HG03280 (cell line): ENCODE measurements at regions not wholly inside any gene's neighbourhood (a gene's known extent, or its start where the extent isn't known, plus 50 kb on each side); places are given as distances from the start of the nearest gene placed in this dataset.
"Not testable (repeated sequence)": the region's sequence is repeated elsewhere in the genome, so short reads cannot be mapped to it uniquely, and the experiment has no call there.

Source experiments
- ATAC-seq: cut with Tn5 transposase; IDR thresholded peaks from one replicate; pipeline ENCODE4 v1.9.1; 2021; ENCODE audit warnings: mild to moderate bottlenecking, moderate library complexity; ENCODE audit not compliant: unreplicated experiment

DNA sequence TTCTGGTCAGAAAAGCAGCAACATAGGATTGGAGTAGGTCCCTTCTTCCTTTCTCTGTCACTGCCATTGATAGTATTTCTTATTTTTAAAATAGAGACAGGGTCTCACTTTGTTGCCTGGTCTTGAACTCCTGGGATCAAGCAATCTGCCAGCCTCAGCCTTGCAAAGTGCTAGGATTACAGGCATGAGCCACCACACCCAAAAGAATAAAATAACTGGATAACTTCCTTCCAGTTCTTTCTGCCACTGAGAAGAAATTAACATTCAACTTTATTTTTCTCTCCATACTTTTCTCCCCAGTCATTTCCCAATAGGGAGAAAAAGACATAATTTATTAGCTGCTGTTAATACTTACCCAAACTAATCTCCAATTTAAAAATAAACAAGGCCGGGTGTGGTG, 91.9 kb upstream of the MED13 start:
- no peak for ATAC-seq

DNA sequence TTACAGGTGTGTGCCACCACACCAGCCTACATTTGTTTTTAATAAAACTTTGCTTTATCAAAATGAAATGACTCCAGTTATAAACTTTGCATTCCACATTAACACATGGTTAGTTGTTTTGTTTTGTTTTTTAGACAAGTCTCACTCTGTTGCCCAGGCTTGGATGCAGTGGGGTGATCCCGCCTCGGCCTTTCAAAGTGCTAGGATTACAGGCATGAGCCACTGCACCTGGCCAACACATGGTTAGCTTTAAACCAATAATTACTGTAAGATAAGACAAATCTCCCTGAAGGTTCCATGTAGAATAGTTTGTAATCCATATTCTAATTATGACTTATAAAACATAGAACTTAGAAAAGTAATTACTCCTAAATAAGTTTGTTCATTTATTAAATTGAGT, 89.8 kb upstream of the MED13 start:
- no peak for ATAC-seq

DNA sequence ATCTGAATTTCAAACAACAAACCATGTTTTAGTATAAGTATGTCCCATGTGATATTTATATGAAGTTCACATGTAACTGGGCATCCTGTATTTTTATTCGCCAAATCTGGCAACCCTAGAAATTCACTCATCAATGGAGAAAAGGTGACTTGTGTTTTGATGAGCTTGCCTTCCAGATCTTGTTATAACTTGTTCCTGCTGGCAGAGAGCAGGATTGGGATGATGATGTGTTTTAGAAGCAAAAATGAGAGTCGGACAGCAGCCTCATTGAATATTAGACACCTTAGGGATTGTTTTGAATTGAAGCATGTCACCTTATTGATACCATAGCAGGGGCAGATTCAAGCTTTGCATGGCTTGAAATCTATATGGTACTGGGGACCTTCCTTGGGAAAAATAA, 85.4 kb upstream of the MED13 start:
- ATAC-seq: no peak

DNA sequence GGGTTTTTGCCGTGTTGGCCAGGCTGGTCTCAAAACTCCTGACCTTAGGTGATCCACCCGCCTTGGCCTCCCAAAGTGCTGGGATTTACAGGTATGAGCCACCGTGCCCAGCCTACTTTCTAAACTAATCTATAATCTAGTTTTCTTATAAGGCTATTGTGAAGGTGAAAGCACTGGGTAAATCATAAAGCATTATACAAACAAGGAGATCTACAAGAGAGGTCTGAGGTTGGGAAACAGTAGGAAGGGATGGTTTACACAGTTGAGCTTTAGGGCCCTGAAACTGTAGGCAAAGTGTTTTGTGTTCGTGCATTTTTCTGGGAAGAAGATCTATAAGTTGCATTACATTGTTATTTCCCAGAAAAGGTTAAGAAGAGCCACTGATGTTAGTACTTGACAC, 84.9 kb upstream of the MED13 start:
- ATAC-seq: no peak

DNA sequence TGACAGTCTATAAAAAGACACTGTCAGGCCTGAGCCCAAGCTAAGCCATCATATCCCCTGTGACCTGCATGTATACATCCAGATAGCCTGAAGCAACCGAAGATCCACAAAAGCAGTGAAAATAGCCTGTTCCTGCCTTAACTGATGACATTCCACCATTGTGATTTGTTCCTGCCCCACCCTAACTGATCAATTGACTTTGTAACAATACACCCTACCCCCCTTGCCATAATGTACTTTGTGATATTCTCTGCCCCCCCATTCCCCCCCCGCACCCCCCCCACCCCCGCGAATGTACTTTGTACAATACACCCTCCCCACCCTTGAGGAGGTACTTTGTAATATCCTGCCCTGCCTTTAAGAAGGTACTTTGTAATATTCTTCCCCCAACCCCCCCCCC, 82.2 kb upstream of the MED13 start:
- ATAC-seq: no peak

DNA sequence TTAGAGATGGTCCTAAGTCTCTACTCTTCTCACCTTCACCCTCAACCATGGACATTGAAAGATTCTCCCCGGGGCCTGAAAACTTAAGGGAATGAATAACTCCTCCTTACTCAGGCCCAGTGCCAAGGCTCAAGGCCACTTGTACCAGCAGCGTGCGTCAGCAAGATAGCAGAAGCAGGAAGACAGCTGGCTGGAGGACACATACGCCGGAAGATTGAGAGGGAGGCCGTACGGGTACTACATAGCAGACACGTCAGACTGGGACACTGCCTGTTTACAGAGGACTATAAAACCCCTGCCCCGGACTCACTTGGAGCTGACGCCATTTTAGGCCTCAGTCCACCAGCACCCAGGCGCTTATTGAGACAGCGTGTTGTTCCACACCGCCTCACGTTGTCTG, 75.8 kb upstream of the MED13 start:
- ATAC-seq: no peak

DNA sequence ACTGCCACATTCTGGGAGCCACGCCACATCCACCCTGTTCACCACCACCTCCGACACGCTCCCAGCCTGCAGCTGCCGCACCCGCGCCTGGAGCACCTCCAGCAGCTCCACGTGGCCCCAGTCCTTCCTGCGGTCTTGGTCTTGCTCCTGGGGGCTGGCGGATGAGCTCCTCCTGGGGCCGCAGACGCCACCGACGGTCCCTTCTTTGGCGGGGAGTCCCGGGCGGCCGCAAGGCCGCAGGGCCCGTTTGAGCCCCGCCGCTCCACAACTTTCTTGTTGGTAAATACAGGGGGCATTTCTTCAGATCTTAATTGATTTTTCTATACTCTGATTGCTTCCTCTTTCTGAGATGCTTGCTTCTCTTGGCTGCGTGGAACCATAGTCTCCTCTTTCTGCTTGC, 75.3 kb upstream of the MED13 start:
- ATAC-seq: no peak

DNA sequence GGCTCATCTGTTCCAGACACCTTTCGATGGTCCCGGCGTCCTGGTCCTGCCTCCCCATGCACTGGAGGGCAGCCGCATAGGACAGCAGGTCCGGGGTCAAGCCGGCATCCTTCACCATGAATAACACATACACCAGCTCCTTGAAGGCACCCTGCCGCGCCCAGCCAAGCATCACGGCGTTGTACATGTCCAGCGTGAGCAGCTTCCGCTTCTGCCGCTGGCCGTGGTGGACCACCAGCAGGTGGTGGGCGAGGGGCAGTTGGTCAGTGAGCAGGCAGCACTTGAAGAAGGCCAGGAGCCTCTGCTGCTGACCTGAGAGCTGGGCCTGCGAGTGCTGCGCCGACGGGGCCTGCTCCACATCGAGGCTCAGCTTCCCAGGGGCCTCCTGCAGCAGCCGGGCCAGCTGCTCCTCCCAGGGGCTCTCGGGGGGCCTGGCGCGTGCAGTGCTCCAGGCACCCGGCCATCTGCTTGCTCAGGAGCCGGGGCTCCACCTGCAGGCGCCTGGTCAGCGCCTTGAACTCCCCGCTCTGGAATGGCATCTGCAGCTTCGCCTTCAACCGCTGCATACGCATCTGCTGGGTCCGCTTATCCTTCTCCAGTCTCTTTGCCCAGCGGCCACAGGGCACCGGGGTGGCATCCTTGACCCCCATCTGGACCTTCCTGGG, 74.7 kb upstream of the MED13 start:
- ATAC-seq: not testable (repeated sequence)

DNA sequence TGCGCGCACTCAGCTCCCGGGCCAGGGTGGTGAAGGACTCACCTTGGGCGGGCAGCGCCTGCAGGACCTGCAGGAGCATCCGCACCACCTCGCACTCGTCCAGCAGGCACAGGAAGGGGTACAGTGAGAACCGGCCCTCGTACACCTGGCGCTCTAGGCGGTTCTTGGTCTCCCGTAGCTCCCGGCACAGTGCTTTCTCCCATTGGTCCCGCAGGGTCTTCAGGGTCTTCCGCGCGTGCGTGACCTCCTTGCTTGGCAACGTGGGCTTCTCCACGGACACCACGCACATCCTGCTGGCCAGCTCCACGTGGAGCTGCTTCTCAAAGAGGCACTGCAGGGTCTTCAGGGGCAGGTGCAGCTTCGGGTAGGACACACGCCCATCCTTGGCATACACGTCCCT, 74.1 kb upstream of the MED13 start:
- no peak for ATAC-seq

DNA sequence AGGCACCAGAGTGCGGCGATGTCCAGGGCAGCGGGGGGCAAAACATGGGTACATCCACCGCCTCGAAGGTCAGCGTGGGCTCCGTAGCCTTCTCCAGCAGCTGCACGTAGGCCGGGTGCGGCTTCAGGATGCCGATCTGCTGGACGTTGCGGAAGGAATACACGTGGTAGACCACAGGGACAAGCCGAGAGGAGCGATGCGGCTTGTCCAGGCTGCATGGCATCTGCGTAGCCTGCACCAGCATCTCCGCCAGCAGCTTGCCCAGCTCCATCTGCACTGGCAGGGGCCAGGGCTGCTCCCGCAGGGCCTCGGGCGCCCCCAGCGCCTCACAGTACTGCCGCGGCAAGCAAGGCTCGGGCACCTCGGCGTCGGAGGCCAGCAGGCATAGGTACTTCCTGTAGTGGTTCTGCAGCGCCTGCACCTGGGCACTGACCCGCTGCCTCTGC, 73.6 kb upstream of the MED13 start:
- ATAC-seq: not testable (repeated sequence)

DNA sequence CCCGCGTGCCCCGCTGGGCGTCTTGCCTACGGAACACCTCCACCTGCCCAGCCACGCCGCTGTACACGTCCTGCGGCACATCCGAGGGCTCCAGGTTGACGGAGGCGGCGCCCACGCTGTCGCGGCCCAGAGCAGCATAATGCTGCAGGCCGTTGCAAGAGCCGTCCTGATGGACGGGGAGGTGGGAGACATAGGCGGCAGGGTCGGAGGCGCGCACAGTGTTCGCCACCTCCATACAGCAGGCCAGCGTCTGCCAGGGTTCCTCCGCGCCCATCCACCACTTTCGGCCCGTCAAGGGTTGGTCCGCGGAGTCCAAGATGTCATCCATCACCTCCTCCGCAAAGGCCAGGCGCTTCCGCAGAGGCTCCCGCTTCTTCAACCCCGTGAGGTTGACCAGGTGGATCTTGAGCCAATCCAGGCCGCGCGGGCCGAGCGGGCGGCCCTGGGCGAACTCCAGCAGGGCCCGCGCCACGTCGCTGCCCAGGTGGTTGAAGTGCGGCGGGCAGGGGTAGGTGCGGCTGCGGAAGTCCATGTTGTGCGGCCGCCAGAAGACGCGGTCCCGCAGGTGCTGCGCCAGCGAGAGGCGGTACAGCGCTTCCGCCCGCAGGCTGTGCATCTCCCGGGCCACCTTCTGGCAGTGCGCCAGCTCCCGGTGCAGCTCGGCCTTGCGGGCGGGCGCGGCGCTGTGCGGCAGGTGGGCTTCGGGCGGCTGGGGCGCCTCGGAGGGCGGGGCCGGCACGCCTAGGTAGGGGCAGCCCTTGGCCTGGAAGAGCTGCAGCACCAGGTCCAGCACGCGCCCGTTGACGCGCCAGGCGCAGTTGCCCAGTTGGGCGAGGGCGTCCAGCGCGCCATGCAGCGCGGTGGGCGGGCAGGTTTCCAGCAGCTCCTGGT, 72.9 kb upstream of the MED13 start:
- ATAC-seq: not testable (repeated sequence)

DNA sequence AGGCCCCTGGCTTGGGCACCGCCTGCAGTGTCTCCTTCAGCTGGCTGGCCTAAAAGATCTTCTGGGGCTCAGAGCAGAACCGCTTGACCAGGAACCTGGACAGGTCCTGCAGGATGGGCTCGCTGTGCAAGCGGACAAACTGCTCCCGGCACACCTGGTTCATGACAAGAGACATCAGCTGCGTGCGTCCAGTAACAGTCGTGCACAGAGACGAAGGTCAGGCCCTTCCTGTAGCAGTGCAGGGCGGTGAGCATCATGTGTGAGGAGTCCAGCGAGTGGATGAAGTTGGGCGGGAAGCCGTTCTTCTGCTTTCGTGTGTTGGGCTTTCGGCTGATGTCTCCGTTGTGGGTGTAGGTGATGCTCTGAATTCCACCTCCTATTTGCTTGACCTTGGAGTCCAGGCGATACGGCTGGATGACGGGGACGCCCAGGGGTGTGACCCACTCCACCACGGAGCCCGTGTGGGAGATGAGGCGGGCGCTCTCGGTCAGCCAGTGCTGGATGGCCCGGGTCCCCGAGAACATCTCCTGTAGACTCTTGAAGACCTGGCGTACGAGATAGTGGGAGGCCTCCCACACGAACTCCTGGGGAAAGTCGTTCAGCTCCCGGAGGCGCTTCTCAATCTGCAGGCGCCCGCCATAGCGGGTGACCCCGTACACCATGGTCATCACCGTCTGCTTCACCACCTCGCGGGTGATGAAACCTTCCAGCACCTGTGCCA, 72.1 kb upstream of the MED13 start:
- not testable (repeated sequence) for ATAC-seq

DNA sequence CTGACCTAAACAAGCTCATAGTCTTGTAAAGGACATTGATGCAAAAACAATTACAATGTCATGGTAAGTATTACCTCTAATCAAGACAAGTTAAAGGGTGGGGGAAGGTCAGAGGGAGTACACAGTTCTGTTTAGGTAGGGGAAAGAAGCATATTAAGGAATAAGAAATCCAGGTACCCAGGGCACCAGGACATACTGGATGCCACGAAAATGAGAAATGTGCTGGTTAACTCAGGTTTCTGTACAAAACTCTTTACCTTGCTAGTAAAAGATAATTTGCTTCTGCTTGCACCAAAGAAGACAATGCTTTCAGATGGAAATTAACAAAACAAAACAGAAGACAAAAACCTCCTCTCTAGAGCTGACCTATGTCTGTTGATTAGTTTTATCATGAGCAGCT, 70.7 kb upstream of the MED13 start:
- ATAC-seq: no peak

DNA sequence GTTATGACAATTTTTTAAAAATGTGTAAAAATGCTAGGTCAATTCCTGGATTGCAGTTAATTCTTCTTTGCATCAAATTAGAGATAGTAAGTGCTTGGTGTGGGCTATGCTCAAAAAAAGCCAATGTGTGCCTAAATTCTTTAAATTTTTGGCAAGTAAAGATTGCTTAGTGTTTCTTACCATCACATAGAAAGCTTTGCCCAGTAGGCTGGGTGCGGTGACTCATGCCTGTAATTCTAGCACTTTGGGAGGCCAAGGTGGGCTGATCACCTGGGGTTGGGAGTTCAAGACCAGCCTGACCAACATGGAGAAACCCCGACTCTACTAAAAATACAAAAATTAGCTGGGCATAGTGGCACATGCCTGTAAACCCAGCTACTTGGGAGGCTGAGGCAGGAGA, 70.0 kb upstream of the MED13 start:
- not testable (repeated sequence) for ATAC-seq

DNA sequence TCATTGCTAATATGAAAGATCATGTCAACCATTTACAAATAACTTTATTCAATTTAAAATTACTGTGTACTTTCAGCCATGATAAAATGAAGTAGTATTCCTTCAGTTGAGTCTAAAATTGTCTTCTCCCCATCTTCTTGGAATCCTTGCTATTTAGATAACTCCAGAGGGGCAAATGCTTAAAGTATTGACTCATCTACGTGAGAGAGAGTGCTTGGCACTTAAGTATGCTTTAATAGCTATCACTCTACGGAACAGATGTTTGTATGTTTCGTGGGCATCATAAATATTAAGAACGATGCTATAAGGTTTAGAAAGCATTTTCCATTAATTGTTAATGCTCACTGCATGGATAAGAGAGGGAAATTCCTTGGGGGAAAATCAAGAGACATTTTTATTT, 69.3 kb upstream of the MED13 start:
- no peak for ATAC-seq

DNA sequence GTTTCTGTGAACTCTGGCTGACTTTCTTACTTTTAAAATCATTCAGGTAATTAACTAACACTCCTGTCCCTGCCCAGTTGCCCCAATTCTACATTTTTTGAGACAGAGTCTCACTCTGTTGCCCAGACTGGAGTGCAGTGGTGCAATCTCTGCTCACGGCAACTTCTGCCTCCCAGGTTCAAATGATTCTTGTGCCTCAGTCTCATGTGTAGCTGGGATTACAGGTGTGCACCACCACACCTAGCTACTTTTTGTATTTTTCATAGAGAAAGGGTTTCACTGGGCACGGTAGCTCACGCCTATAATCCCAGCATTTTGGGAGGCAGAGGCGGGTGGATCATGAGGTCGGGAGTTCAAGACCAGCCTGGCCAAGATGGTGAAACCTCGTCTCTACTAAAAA, 66.2 kb upstream of the MED13 start:
- not testable (repeated sequence) for ATAC-seq

DNA sequence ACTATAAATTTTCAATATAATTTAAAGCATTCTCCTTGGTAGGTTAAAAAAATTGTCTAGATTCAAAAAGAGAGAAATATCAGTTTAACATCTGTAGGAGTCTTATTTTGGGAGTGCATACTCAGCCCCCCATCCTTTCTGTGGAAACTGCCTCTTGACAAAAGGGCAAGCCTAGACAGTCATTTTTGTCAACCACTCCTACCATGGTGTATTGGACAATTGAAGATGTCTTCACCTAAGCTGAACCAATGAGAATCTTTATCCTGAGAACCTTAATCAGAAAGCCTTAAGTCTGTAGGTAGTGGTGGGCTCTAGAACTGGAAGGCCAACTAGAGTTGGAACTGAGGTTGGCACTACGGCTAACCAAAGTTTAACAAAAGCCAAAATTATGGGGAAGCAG, 65.7 kb upstream of the MED13 start:
- no peak for ATAC-seq

DNA sequence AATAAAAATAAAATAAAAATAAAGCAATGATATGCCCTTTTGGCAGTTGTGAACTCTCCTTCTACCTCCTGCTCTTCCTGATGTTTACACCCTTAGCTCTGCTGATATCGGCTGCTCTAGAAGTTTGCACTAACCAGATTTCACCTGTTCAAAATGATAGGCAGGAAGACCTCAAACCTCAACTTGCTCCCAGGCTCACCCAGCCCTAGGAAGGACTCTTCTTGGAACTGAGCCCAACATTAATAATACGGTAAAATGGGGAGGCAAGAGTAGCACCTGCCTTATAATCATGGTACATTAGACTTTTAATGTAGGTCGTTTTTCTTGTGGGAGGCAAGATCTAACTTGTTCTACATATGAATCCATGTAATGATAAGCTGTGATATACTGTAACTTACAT, 61.2 kb upstream of the MED13 start:
- ATAC-seq: no peak

DNA sequence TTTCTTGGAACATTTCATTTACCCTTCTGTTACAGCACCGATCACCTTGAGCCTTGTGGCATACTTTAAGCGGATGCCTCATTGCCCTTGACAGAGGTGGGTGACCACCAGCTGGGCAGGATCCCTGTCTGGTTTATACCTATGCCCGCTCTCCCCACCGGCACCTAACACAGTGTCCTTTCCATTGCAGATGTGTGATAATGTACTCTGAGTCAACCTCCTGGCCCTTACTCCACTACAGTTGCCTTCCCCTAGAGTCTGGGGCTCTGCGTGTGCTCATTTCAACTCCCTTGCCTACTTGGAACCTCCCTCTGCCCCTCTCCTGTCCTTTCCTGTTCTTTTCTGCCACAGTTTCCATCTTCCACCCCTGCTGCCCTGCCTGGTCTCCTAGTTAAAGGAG, 60.2 kb upstream of the MED13 start:
- no peak for ATAC-seq

DNA sequence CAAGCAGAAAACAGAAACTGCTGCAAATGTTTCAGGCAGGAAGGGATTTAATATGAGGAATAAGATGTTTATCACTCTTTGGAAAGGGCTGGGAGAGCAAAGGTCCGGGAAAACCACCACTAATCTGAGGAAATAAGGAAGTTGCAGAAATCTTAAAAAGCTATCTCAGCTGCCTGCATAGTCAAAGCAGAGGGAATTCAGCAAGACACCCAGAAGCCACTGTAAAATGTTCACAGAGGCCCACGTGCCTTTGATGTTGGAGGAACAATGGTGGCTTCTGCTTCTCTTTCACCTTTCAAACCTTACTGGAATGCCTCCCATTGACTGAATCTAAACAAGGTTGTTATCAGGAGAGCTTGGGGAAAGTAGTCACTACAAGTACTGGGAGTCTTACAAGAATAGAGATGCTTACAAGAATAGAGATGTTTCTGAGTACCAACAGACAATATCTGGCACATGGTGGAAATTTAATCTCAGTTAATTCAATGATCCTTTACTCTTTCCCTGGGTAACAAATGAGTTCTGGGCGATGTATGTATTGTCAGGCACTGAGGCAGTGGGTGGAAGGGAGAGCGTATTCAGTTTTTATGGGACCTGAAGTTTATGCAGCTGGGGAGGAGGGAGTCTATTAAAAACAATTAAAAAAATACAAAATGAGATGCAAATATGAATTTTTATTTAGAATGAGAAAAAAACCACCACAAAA, 56.1 kb upstream of the MED13 start:
- ATAC-seq: no peak

DNA sequence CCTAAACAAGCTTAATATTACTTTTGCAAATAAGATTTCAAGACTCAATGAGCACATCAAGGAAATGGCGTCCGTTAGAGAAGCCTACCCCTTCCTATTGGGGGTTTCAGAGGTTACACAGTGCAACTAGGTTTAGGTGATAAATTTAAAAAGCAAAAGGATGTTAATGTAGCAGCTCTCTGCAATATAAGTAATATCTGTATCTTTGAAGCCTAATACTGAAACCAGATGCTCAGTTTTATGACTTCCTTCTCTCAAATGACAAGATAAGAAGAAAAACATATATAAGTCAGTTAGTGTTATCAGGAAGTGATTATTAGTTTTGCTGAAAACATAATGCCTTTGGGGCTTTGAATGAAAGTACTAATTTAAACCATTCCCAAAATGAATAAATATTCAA, 54.3 kb upstream of the MED13 start:
- peak; percentile 58 for ATAC-seq
